Lower leg skin (tissue), 3 donors: ENCODE measurements at regions not wholly inside any gene's neighbourhood (a gene's known extent, or its start where the extent isn't known, plus 50 kb on each side); places are given as distances from the start of the nearest gene placed in this dataset.

Experiments used
- POLR2A ChIP-seq, 2 donors: fragments of 450-650 bp; IDR thresholded peaks; one replicate each; pipeline ENCODE4 v1.6.1; 2016 to 2017; ENCODE audit warnings: antibody characterized with exemption in 2 of 2, mild to moderate bottlenecking in 1 of 2, moderate library complexity in 1 of 2
- TF ChIP-seq, protein P1 (sequence below), 3 donors: fragments of 450-650 bp; IDR thresholded peaks; one replicate each; pipeline ENCODE4 v1.5.1; 2016; ENCODE audit warnings: antibody characterized with exemption in 3 of 3, mild to moderate bottlenecking in 3 of 3, moderate library complexity in 2 of 3

DNA sequence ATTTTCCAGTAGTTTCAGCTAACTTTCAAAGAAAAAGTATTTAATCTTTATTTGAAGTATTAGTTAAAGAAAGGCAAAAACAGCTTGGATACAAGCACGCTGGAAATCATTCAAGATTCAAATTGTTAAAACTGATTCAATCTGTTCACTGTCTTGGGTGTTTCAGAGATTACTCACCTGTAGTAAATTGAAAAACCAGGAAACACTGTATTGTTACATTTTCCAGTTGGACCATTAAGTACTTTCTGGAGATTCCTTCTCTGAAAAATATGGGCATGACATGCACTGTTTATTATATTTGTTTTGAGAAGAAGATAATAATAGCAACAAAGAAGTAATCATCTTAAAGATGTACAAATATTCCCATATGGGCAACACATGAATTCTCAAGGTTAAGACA lies 196.1 kb downstream of the UBE2E3 start:
- TF ChIP-seq, protein P1, sequence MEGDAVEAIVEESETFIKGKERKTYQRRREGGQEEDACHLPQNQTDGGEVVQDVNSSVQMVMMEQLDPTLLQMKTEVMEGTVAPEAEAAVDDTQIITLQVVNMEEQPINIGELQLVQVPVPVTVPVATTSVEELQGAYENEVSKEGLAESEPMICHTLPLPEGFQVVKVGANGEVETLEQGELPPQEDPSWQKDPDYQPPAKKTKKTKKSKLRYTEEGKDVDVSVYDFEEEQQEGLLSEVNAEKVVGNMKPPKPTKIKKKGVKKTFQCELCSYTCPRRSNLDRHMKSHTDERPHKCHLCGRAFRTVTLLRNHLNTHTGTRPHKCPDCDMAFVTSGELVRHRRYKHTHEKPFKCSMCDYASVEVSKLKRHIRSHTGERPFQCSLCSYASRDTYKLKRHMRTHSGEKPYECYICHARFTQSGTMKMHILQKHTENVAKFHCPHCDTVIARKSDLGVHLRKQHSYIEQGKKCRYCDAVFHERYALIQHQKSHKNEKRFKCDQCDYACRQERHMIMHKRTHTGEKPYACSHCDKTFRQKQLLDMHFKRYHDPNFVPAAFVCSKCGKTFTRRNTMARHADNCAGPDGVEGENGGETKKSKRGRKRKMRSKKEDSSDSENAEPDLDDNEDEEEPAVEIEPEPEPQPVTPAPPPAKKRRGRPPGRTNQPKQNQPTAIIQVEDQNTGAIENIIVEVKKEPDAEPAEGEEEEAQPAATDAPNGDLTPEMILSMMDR (IDR thresholded peaks at IDR 0.05) = no peak
- TF ChIP-seq POLR2A (IDR thresholded peaks at IDR 0.05) = no peak
